ENCODE measurements at regions not wholly inside any gene's neighbourhood (a gene's known extent, or its start where the extent isn't known, plus 50 kb on each side); places are given as distances from the start of the nearest gene placed in this dataset.

DNA sequence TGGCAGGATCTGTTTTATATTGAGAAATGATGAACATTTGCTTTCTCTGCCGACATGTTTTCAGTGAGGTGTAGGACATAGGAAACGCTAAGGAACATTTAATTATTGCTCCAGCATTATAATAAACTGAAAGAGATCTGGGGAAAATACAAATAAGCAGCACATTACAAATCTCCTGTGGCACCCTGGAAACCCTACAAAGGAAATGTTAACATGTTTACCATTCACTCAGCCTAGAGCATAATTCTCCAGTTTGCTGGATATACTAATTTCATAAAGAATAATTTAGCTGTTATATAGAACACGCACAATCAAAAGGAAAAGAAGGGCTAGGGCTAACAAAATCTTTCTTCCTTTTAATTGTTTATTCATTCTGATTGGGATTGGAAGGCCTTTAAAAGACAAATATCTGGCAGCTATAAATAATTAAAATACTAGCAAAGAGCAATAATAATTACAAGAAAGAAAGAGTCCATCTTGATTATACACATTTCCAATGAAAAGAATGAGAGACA, 299.4 kb downstream of the CRPPA start:
- H3K9me3 Mint-ChIP-seq, result peaks cover 4% of the 10 kb centered on the region; the same call in 1 of the 3 replicates
- no peaks in the 10 kb centered on the region for H3K27me3 Mint-ChIP-seq (ENCODE audit: insufficient read depth, low read depth, poor library complexity)
- no peaks in the 10 kb centered on the region for H3K27me3 ChIP-seq (ENCODE audit: insufficient read depth)
- no peaks in the 10 kb centered on the region; the same call in 1 of the 3 replicates for H3K36me3 Mint-ChIP-seq (ENCODE audit: low read depth)
- no peak overlapping the region for H2AFZ ChIP-seq
- H3K79me2 ChIP-seq (replicated peaks; ENCODE audit: insufficient read depth), result no peaks in the 10 kb centered on the region
- peaks cover 3% of the 10 kb centered on the region; the same call in 2 of the 3 replicates for H3K4me1 Mint-ChIP-seq
- DNase-seq (ENCODE audit: low spot score) (no peak), ATAC-seq (no peak)
- H3K4me1 ChIP-seq (ENCODE audit: insufficient read depth), result no peaks in the 10 kb centered on the region
- H3K27ac ChIP-seq (ENCODE audit: low read depth), result no peak overlapping the region
- no peaks in the 10 kb centered on the region for H3K9me2 ChIP-seq (ENCODE audit: insufficient read depth)
- no peaks in the 10 kb centered on the region for H4K20me1 ChIP-seq (replicated peaks; ENCODE audit: insufficient read depth)
- no peak overlapping the region for H3K4me2 ChIP-seq
- H3F3A ChIP-seq (replicated peaks; ENCODE audit: low read depth), result no peaks in the 10 kb centered on the region
- no peak overlapping the region for H3K27ac Mint-ChIP-seq
- H3K4me3 ChIP-seq, result no peak overlapping the region
- TF ChIP-seq, protein P1, sequence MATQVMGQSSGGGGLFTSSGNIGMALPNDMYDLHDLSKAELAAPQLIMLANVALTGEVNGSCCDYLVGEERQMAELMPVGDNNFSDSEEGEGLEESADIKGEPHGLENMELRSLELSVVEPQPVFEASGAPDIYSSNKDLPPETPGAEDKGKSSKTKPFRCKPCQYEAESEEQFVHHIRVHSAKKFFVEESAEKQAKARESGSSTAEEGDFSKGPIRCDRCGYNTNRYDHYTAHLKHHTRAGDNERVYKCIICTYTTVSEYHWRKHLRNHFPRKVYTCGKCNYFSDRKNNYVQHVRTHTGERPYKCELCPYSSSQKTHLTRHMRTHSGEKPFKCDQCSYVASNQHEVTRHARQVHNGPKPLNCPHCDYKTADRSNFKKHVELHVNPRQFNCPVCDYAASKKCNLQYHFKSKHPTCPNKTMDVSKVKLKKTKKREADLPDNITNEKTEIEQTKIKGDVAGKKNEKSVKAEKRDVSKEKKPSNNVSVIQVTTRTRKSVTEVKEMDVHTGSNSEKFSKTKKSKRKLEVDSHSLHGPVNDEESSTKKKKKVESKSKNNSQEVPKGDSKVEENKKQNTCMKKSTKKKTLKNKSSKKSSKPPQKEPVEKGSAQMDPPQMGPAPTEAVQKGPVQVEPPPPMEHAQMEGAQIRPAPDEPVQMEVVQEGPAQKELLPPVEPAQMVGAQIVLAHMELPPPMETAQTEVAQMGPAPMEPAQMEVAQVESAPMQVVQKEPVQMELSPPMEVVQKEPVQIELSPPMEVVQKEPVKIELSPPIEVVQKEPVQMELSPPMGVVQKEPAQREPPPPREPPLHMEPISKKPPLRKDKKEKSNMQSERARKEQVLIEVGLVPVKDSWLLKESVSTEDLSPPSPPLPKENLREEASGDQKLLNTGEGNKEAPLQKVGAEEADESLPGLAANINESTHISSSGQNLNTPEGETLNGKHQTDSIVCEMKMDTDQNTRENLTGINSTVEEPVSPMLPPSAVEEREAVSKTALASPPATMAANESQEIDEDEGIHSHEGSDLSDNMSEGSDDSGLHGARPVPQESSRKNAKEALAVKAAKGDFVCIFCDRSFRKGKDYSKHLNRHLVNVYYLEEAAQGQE (IDR thresholded peaks at IDR 0.05; ENCODE audit: unreplicated experiment), result no peak
- TF ChIP-seq CREB1 (CRISPR knock-in tag; IDR thresholded peaks at IDR 0.05; ENCODE audit: low read depth), result no peak
- TF ChIP-seq ZNF331 (CRISPR knock-in tag; IDR thresholded peaks at IDR 0.05; ENCODE audit: low read depth), result no peak
- TF ChIP-seq, protein P2, sequence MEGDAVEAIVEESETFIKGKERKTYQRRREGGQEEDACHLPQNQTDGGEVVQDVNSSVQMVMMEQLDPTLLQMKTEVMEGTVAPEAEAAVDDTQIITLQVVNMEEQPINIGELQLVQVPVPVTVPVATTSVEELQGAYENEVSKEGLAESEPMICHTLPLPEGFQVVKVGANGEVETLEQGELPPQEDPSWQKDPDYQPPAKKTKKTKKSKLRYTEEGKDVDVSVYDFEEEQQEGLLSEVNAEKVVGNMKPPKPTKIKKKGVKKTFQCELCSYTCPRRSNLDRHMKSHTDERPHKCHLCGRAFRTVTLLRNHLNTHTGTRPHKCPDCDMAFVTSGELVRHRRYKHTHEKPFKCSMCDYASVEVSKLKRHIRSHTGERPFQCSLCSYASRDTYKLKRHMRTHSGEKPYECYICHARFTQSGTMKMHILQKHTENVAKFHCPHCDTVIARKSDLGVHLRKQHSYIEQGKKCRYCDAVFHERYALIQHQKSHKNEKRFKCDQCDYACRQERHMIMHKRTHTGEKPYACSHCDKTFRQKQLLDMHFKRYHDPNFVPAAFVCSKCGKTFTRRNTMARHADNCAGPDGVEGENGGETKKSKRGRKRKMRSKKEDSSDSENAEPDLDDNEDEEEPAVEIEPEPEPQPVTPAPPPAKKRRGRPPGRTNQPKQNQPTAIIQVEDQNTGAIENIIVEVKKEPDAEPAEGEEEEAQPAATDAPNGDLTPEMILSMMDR (conservative IDR thresholded peaks at IDR 0.05; ENCODE audit: low read depth in 2 of 2), result no peak
- TF ChIP-seq POLR2AphosphoS5 (IDR thresholded peaks at IDR 0.05; ENCODE audit: low read depth), result no peak
- TF ChIP-seq, protein P3, sequence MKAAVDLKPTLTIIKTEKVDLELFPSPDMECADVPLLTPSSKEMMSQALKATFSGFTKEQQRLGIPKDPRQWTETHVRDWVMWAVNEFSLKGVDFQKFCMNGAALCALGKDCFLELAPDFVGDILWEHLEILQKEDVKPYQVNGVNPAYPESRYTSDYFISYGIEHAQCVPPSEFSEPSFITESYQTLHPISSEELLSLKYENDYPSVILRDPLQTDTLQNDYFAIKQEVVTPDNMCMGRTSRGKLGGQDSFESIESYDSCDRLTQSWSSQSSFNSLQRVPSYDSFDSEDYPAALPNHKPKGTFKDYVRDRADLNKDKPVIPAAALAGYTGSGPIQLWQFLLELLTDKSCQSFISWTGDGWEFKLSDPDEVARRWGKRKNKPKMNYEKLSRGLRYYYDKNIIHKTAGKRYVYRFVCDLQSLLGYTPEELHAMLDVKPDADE (IDR thresholded peaks at IDR 0.05), result no peak
- TF ChIP-seq ZNF114 (CRISPR knock-in tag; IDR thresholded peaks at IDR 0.05), result no peak
- TF ChIP-seq, protein P4, sequence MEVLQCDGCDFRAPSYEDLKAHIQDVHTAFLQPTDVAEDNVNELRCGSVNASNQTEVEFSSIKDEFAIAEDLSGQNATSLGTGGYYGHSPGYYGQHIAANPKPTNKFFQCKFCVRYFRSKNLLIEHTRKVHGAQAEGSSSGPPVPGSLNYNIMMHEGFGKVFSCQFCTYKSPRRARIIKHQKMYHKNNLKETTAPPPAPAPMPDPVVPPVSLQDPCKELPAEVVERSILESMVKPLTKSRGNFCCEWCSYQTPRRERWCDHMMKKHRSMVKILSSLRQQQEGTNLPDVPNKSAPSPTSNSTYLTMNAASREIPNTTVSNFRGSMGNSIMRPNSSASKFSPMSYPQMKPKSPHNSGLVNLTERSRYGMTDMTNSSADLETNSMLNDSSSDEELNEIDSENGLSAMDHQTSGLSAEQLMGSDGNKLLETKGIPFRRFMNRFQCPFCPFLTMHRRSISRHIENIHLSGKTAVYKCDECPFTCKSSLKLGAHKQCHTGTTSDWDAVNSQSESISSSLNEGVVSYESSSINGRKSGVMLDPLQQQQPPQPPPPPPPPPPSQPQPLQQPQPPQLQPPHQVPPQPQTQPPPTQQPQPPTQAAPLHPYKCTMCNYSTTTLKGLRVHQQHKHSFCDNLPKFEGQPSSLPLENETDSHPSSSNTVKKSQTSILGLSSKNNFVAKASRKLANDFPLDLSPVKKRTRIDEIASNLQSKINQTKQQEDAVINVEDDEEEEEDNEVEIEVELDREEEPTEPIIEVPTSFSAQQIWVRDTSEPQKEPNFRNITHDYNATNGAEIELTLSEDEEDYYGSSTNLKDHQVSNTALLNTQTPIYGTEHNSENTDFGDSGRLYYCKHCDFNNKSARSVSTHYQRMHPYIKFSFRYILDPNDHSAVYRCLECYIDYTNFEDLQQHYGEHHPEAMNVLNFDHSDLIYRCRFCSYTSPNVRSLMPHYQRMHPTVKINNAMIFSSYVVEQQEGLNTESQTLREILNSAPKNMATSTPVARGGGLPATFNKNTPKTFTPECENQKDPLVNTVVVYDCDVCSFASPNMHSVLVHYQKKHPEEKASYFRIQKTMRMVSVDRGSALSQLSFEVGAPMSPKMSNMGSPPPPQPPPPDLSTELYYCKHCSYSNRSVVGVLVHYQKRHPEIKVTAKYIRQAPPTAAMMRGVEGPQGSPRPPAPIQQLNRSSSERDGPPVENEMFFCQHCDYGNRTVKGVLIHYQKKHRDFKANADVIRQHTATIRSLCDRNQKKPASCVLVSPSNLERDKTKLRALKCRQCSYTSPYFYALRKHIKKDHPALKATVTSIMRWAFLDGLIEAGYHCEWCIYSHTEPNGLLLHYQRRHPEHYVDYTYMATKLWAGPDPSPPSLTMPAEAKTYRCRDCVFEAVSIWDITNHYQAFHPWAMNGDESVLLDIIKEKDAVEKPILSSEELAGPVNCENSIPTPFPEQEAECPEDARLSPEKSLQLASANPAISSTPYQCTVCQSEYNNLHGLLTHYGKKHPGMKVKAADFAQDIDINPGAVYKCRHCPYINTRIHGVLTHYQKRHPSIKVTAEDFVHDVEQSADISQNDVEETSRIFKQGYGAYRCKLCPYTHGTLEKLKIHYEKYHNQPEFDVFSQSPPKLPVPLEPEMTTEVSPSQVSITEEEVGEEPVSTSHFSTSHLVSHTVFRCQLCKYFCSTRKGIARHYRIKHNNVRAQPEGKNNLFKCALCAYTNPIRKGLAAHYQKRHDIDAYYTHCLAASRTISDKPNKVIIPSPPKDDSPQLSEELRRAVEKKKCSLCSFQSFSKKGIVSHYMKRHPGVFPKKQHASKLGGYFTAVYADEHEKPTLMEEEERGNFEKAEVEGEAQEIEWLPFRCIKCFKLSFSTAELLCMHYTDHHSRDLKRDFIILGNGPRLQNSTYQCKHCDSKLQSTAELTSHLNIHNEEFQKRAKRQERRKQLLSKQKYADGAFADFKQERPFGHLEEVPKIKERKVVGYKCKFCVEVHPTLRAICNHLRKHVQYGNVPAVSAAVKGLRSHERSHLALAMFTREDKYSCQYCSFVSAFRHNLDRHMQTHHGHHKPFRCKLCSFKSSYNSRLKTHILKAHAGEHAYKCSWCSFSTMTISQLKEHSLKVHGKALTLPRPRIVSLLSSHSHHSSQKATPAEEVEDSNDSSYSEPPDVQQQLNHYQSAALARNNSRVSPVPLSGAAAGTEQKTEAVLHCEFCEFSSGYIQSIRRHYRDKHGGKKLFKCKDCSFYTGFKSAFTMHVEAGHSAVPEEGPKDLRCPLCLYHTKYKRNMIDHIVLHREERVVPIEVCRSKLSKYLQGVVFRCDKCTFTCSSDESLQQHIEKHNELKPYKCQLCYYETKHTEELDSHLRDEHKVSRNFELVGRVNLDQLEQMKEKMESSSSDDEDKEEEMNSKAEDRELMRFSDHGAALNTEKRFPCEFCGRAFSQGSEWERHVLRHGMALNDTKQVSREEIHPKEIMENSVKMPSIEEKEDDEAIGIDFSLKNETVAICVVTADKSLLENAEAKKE (CRISPR knock-in tag; IDR thresholded peaks at IDR 0.05), result no peak
- no peak for TF ChIP-seq EZH2phosphoT487 (IDR thresholded peaks at IDR 0.05; ENCODE audit: unreplicated experiment)
- no peak for TF ChIP-seq NANOG (IDR thresholded peaks at IDR 0.05; ENCODE audit: borderline replicate concordance)
- H3K4me3 Mint-ChIP-seq, result no peak overlapping the region
- 0 out of 2 replicates have a peak, but pooled peaks cover under 1% of the 10 kb centered on the region for H3K36me3 ChIP-seq (ENCODE audit: insufficient read depth)

Data from GM23338 (cell line).